ENCODE measurements at regions not wholly inside any gene's neighbourhood (a gene's known extent, or its start where the extent isn't known, plus 50 kb on each side); places are given as distances from the start of the nearest gene placed in this dataset.
"Not testable (repeated sequence)": the region's sequence is repeated elsewhere in the genome, so short reads cannot be mapped to it uniquely, and the experiment has no call there.

GRCh38 chr3:101149707-101150106, 156.5 kb upstream of the ABI3BP start:
- Mint-ChIP-seq H3K9me3 (no peaks in the 10 kb centered on the region), H3K36me3 (ENCODE audit: low read depth) (no peaks in the 10 kb centered on the region), H3K4me3 (no peak overlapping the region), H3K27me3 (peaks cover 36% of the 10 kb centered on the region), H3K27ac (no peak overlapping the region), H3K4me1 (ENCODE audit: low read depth) (no peaks in the 10 kb centered on the region)

GRCh38 chr3:101149251-101149650, 156.0 kb upstream of the ABI3BP start:
- Mint-ChIP-seq H3K4me1 (ENCODE audit: low read depth) (no peaks in the 10 kb centered on the region), H3K27me3 (peaks cover 37% of the 10 kb centered on the region), H3K4me3 (no peak overlapping the region), H3K36me3 (ENCODE audit: low read depth) (no peaks in the 10 kb centered on the region), H3K9me3 (no peaks in the 10 kb centered on the region), H3K27ac (no peak overlapping the region)

DNA sequence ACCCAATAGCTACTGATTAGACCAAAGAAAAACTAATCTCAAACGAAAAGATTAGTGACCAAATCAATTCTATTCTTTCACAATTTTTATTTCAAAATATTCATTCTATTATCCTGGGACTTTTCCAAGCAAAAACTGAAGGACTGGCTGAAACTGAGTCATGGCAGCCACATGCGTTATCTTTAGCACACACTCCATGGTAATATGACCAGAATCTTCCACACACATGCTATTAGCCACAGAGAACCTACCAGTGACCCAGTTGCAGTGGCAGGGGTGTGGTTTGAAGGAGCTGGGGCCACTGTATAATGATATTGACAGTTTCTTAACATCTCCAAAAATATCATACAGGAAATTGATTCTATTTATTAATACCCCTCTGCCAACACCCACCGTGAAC, 154.8 kb upstream of the ABI3BP start:
- Mint-ChIP-seq H3K4me3 (no peak overlapping the region), H3K36me3 (ENCODE audit: low read depth) (no peaks in the 10 kb centered on the region), H3K27ac (no peak overlapping the region), H3K9me3 (no peaks in the 10 kb centered on the region), H3K4me1 (ENCODE audit: low read depth) (no peaks in the 10 kb centered on the region), H3K27me3 (peaks cover 33% of the 10 kb centered on the region)

GRCh38 chr3:101146946-101147345, 153.7 kb upstream of the ABI3BP start:
- H3K27me3 Mint-ChIP-seq = peaks cover 34% of the 10 kb centered on the region
- H3K4me1 Mint-ChIP-seq (ENCODE audit: low read depth) = no peaks in the 10 kb centered on the region
- no peak overlapping the region for H3K27ac Mint-ChIP-seq
- H3K4me3 Mint-ChIP-seq = no peak overlapping the region
- no peaks in the 10 kb centered on the region for H3K36me3 Mint-ChIP-seq (ENCODE audit: low read depth)
- no peaks in the 10 kb centered on the region for H3K9me3 Mint-ChIP-seq

DNA sequence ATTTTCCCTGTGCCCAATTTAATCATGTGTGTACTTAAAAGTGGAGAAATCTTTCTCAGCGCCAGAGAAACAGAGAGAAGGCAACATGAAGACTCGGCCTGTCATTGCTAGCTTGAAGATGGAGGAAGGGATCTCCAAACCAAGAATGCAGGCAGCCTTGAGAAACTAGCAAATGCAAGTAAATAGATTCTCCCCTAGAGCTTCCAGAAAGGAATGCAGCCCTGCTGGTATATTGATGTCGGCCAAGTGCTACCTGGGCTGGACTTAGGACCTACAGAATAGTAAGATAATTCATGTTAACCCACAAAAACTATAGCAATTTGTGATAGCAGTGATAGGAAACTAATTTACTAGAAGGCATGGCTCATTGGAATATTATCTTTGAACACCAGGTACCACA, 150.9 kb upstream of the ABI3BP start:
- H3K36me3 Mint-ChIP-seq (ENCODE audit: low read depth) = no peaks in the 10 kb centered on the region
- no peak overlapping the region for H3K27ac Mint-ChIP-seq
- H3K27me3 Mint-ChIP-seq = peaks cover 22% of the 10 kb centered on the region
- H3K9me3 Mint-ChIP-seq = no peaks in the 10 kb centered on the region
- no peak overlapping the region for H3K4me3 Mint-ChIP-seq
- H3K4me1 Mint-ChIP-seq (ENCODE audit: low read depth) = peaks cover 12% of the 10 kb centered on the region

DNA sequence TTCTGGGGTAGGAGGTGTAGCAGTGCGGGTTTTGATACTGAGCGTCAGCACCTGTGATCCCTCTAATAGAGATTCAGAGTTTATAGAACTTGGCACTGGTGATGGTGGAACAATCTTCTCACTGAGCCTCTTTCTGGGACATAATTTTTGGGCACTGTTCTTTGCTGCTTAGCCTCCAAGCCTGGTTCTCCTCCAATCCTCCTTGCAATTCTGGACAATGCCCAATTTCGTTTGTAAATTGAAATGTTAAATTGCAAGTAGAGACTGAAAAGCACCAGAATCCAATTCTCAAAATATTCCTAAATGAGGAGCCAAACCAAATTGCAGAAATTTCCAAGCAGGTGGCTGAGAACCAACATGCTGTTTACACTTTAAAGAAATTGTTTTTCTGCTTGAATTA, 149.8 kb upstream of the ABI3BP start:
- peaks cover 19% of the 10 kb centered on the region for H3K27me3 Mint-ChIP-seq
- no peak overlapping the region for H3K4me3 Mint-ChIP-seq
- H3K36me3 Mint-ChIP-seq (ENCODE audit: low read depth) = no peaks in the 10 kb centered on the region
- no peaks in the 10 kb centered on the region for H3K9me3 Mint-ChIP-seq
- H3K4me1 Mint-ChIP-seq (ENCODE audit: low read depth) = peaks cover 12% of the 10 kb centered on the region
- no peak overlapping the region for H3K27ac Mint-ChIP-seq

DNA sequence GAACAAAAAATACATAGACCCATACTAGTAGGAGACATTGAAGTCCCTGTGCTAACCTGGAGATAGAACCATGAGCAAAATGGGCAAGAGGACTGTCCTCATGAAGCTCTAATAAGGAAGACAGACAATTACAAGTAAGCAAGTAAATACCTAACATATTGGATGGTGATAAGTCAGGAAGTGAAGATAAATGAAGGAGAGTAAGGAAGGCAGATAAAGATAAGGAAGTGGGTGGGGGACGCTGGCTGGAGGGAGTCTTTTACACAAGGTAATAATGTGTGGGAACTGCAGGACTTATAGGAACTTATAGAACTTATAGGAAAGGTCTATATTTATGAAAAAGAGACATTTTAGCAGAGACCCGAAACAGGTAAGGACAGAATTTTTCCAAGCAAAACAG, 148.9 kb upstream of the ABI3BP start:
- H3K36me3 Mint-ChIP-seq (ENCODE audit: low read depth) = no peaks in the 10 kb centered on the region
- H3K27me3 Mint-ChIP-seq = peaks cover 14% of the 10 kb centered on the region
- H3K9me3 Mint-ChIP-seq = no peaks in the 10 kb centered on the region
- peaks cover 12% of the 10 kb centered on the region for H3K4me1 Mint-ChIP-seq (ENCODE audit: low read depth)
- H3K27ac Mint-ChIP-seq = no peak overlapping the region
- no peak overlapping the region for H3K4me3 Mint-ChIP-seq

DNA sequence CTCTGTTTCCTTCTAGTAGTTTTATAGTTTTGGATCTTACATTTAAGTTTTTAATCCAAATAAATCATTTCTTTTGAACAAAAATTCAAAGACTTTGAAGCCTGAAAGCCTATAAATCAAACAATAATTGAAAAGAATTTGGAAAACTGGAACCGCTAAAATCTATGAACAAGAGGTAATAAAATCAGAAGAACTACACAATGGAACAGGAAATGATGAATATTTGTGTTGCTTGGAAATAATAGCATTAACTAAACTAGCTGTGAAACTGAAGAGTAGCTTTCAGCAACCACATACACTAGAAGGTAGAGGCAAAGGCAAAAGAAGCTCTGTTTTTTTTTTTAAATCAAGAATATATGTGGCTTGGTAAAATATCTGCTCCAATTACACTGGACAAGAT, 147.9 kb upstream of the ABI3BP start:
- Mint-ChIP-seq H3K27me3 (peaks cover 18% of the 10 kb centered on the region), H3K4me1 (ENCODE audit: low read depth) (peaks cover 12% of the 10 kb centered on the region), H3K27ac (no peak overlapping the region), H3K4me3 (no peak overlapping the region), H3K36me3 (ENCODE audit: low read depth) (no peaks in the 10 kb centered on the region), H3K9me3 (no peaks in the 10 kb centered on the region)

DNA sequence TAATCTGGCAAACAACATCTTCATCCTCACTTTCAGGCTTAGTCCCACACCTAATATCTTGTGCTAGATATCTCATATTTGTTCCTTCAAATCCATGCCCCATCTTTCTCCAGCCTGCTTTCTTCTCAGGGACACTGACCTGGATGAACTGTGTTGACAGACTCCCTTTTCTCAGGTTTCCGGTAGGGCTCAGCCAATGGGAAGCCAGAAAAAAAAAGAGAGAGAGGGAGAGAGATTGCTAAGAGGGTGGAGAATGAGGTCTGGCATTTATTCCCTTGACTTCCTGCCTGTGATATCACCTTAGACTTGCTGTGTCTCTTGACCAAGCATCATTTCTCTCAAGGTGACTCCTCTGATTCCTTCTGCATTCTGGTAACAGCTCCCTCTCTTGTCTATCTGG, 145.6 kb upstream of the ABI3BP start:
- no peaks in the 10 kb centered on the region for H3K36me3 Mint-ChIP-seq (ENCODE audit: low read depth)
- H3K9me3 Mint-ChIP-seq = no peaks in the 10 kb centered on the region
- no peak overlapping the region for H3K27ac Mint-ChIP-seq
- H3K4me1 Mint-ChIP-seq (ENCODE audit: low read depth) = peaks cover 19% of the 10 kb centered on the region
- H3K4me3 Mint-ChIP-seq = no peak overlapping the region
- H3K27me3 Mint-ChIP-seq = peaks cover 8% of the 10 kb centered on the region

DNA sequence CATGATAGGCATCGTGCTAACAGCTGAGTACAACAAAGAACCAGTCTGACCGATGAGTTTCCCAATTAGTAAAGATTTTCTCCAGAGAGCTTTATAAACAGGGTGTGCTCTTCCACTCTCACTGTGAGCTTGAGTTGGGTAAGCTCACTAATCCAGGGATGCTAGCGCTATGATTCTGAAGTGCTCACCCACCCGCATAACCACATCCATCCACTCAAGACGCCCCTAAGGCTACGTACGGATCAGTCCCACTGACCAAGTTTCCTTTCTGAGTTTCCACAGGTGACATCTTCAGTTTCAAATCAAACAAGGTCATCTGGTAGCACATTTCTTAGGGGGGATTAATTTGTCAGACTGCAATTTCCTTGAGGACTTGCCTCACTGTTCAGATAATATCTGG, 141.1 kb upstream of the ABI3BP start:
- peaks cover 7% of the 10 kb centered on the region for H3K36me3 Mint-ChIP-seq (ENCODE audit: low read depth)
- no peak overlapping the region for H3K27ac Mint-ChIP-seq
- H3K9me3 Mint-ChIP-seq = peaks cover 7% of the 10 kb centered on the region
- no peak overlapping the region for H3K4me3 Mint-ChIP-seq
- H3K4me1 Mint-ChIP-seq (ENCODE audit: low read depth) = peaks cover 16% of the 10 kb centered on the region
- peaks cover 6% of the 10 kb centered on the region for H3K27me3 Mint-ChIP-seq

GRCh38 chr3:101133652-101134051, 140.4 kb upstream of the ABI3BP start:
- peaks cover 7% of the 10 kb centered on the region for H3K36me3 Mint-ChIP-seq (ENCODE audit: low read depth)
- H3K4me1 Mint-ChIP-seq (ENCODE audit: low read depth) = peaks cover 16% of the 10 kb centered on the region
- H3K27me3 Mint-ChIP-seq = peaks cover 8% of the 10 kb centered on the region
- H3K27ac Mint-ChIP-seq = peak overlapping the region; percentile 19
- H3K9me3 Mint-ChIP-seq = peaks cover 7% of the 10 kb centered on the region
- H3K4me3 Mint-ChIP-seq = no peak overlapping the region

- Mint-ChIP-seq H3K4me1 (ENCODE audit: low read depth) (peaks cover 16% of the 10 kb centered on the region), H3K27ac (peak overlapping the region; percentile 19), H3K27me3 (peaks cover 10% of the 10 kb centered on the region)
- not testable (repeated sequence) for H3K9me3 Mint-ChIP-seq; H3K36me3 Mint-ChIP-seq (ENCODE audit: low read depth); H3K4me3 Mint-ChIP-seq
Observed at GRCh38 chr3:101133197-101133596, 140.0 kb upstream of the ABI3BP start.

DNA sequence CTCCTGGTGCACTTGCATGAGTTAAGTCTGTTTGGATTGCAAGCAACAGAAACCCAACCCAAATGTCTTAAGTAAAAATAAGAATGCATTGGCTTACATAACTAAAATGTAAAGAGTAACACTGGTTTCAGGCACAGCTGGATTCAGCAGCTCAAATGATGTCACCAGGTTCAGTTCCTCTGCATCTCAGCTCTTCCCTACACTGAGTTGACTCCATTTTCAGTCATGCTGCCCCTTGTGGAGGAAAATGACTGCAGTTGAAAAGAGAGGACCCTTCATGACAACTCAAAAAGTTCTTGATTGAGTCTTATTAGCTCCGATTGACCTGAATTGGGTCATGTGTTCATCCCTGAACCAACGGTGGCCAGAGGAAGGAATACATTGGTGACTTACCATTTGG, 138.5 kb upstream of the ABI3BP start:
- Mint-ChIP-seq H3K36me3 (ENCODE audit: low read depth) (peaks cover 7% of the 10 kb centered on the region), H3K9me3 (peaks cover 7% of the 10 kb centered on the region), H3K27ac (no peak overlapping the region), H3K27me3 (peaks cover 19% of the 10 kb centered on the region), H3K4me3 (no peak overlapping the region), H3K4me1 (ENCODE audit: low read depth) (peaks cover 16% of the 10 kb centered on the region)

DNA sequence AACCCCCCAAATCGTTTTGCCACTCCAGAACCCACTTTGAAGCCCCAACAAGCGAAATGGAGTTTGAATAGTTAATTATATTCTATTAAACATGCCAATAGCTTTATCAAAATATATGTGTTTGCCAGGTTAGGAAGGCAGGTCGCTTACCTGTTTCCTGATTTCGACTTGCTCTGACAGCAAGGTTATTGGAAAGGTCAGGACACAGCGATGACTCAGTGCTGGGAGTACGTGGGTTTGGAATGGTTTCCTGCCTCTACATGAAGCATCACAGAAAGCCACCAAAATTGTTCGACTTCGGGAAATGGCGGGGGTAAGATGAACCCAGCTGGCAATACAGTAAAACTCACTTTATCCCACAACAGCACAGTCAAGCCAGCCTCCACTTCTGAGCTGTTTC, 135.6 kb upstream of the ABI3BP start:
- Mint-ChIP-seq H3K27me3 (peaks cover 39% of the 10 kb centered on the region), H3K9me3 (peaks cover 7% of the 10 kb centered on the region), H3K27ac (no peak overlapping the region), H3K4me1 (ENCODE audit: low read depth) (peaks cover 8% of the 10 kb centered on the region), H3K4me3 (no peak overlapping the region), H3K36me3 (ENCODE audit: low read depth) (peaks cover 7% of the 10 kb centered on the region)

DNA sequence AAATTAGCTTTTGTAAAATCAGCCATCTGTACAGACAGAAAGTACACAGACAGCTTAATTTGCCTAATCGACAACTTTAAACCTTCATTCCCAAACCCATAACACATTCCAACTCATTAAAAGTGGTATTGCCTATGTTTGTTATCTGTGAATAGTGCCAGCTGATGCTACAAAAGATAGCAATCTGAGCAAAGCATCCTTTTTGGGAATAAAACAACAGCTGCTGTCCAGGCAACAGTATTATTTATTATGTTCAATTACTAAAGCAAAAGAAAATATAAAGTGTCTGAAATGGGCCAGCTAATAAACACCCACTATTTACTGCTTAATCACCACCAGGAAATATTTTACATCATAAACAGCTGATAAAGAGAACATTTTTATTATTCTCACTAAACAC, 134.8 kb upstream of the ABI3BP start:
- Mint-ChIP-seq H3K27me3 (peaks cover 41% of the 10 kb centered on the region), H3K9me3 (no peaks in the 10 kb centered on the region), H3K27ac (no peak overlapping the region), H3K4me1 (ENCODE audit: low read depth) (peaks cover under 1% of the 10 kb centered on the region), H3K4me3 (no peak overlapping the region), H3K36me3 (ENCODE audit: low read depth) (peaks cover 4% of the 10 kb centered on the region)

GRCh38 chr3:101124125-101124524, 130.9 kb upstream of the ABI3BP start:
- Mint-ChIP-seq H3K9me3 (no peaks in the 10 kb centered on the region), H3K4me1 (ENCODE audit: low read depth) (no peaks in the 10 kb centered on the region), H3K36me3 (ENCODE audit: low read depth) (no peaks in the 10 kb centered on the region), H3K27ac (no peak overlapping the region), H3K27me3 (peaks cover 62% of the 10 kb centered on the region), H3K4me3 (no peak overlapping the region)

DNA sequence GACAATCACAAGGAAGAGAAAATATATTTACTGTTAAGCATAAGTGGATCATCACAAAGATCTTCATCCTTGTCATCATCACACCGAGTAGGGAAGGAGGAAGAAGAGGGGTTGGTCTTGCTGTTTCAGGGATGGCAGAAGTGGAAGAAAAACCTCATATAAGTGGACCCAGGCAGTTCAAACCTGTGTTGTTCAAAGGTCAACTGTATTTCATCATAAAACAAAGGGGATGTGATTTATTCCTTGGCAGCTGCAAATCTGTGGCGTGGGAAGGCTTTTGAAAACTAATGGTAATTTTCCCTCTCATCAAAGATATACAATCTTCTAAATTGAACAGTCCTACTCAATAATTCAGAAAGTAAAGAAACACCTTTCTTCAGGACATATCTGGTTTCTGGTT, 129.9 kb upstream of the ABI3BP start:
- H3K9me3 Mint-ChIP-seq = no peaks in the 10 kb centered on the region
- peaks cover 58% of the 10 kb centered on the region for H3K27me3 Mint-ChIP-seq
- H3K4me1 Mint-ChIP-seq (ENCODE audit: low read depth) = no peaks in the 10 kb centered on the region

More for the DNA sequence above, 129.9 kb upstream of the ABI3BP start:
- Mint-ChIP-seq H3K4me3 (no peak overlapping the region), H3K27ac (no peak overlapping the region), H3K36me3 (ENCODE audit: low read depth) (no peaks in the 10 kb centered on the region)

Measured in stimulated activated naive CD8-positive, alpha-beta T cell treated with anti-CD3 and anti-CD28 coated beads, Interleukin-15, Interleukin-2, amounts not matched to agents 100 ng/mL and 50 ng/mL, for 24 hours (primary cell).